DMS 273 (cell line): ENCODE measurements at regions not wholly inside any gene's neighbourhood (a gene's known extent, or its start where the extent isn't known, plus 50 kb on each side); places are given as distances from the start of the nearest gene placed in this dataset.
"Not testable (repeated sequence)": the region's sequence is repeated elsewhere in the genome, so short reads cannot be mapped to it uniquely, and the experiment has no call there.

Experiments
- DNase-seq: peaks from one replicate; lab custom pipeline; 2025; ENCODE audit not compliant: unreplicated experiment; lab: John Stamatoyannopoulos, UW

DNA sequence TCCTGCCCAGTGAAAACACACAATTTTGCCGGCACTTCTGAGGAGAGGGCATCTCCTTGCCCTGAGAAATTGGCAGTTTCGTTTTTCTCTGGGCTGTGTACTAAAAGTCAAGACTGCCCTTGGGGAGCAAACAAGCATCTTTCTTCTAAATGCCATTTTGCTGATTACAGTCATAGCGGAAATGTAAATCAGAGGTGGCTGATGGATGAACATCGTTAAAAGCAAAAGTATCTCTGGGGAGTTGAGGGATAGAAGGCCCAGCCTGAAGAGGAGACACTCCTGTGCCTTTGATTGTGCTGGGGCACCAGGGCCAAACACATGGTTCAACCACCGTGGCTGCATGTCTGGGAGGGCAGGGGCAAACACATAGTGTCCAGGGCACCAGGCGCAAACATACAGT lies 49.8 kb downstream of the ABCC12 start:
- DNase-seq, result no peak

DNA sequence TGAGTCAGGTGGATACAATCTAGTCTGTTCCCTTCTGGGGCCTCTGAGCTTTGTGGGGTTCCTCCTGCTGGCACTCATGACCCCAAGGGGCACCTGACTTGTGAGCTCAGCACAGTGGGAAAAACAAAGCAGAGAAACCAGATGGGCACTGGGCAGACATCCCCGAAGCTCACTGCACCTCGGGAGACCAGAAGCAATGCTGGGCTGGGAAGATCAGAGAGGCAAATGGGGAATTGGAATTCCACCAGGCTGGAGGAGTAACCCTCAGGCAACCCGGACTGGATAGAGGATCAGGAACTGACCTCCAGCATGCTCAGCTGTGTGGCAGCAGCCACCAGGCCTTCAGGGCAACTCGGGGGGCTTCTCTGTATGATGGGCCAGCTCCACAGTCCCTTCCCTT lies 50.3 kb downstream of the ABCC12 start:
- DNase-seq, result no peak

DNA sequence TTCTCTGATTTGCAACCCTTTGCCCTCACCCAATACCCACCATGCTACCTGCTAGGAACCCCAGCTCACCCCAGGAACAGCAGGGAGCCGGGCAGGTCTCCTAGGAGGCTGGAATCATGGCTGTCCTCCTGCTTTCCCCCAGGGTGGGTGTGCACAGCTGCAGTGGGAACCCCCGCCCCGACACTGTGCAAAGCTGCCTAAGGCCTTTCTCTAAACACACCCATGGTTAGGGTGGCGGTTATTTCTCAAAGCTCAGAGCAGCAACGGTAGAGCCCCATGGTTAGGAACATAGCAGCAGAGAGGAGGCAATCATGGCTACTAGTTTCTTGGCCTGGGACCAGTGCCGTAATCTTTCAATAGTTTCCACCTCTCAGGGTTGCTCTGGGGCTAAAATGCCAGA lies 52.2 kb downstream of the ABCC12 start:
- DNase-seq, result no peak

DNA sequence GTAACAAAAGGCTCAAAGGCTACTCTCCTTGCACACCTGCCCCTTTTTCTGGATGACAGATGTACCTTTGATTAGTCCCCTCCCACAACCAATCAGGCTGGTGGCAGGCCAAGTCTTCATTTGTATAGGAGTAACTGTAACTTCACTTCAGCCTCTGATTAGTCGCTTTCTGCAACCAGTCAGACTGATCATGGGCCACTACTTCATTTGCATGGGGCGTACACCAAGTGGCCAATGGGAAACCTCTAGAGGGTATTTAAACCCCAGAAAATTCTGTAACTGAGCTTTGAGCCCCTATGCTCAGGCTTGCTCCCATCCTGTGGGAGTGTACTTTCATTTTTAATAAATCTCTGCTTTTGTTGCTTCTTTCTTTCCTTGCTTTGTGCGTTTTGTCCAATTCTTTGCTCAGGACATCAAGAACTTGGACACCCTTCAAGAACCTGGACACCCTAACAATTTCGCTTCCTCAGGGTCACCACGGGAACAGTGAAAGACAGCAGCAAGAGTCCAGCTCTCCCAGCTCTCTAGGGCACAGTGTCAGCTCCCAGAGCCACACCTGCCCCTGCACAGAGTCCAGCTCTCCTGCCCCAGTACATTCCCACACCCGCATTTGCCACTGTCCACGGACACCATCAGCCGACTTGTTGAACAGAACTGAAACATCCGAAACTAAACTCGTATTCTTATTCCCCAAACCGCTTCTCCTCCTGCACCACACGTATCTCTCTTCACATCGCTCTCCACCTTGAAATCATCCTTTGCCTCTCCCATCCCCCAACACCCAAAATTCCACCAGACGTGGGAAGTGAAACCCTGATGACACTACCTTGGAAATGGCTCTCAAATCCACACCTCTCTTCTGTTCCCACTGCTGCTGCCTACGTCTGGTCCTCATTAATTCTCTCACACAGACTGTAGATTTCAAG lies 53.4 kb downstream of the ABCC12 start:
- DNase-seq, result peak; percentile 6

DNA sequence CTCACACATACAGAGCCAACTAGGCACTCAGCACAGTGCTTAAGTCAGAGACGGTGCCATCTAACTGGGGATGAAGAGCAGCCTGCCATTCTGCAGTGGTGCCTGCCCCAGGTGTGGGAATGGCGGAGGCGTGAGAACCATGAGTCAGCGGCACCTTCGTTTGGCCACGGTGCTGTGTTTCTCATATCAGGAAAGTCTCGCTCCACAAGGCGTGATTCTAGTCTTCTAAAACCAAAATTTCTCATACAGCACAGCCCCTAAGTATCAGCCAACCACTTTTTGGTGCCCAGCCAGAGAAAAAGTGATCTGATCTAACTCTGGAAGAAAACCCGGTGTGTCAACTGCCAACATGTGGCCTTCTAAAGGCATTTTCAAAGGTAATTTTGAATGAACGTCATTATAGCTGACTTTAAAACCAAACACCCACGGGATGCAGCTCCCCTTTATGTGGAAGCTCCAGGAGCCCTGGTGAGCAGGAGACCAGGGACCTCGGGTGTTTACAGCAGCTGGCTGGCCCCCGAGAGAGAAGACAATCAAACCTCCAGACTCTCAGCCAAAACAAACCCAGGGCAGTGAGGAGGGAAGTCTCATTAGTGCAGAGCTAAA lies 54.6 kb downstream of the ABCC12 start:
- peak; percentile 31 for DNase-seq

DNA sequence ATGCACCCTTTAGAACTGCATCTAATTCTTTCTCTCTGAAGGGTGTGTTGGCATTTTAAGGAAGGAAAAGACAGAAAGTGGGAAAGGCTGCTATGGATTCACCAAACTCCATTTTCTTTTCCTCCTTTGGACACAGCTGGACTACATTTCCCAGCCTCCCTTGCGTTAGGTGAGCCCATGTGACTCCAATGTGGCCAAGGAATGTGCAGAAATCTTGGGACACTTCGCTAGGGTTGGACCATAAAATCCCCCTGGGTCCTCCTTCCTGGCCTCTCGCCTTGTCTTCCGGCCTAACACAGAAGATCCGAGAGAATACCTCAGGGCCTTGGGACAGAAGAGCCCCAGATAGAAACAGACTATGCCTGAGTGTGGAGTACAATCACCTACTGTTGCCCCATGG lies 56.3 kb downstream of the ABCC12 start:
- DNase-seq, result peak; percentile 38

DNA sequence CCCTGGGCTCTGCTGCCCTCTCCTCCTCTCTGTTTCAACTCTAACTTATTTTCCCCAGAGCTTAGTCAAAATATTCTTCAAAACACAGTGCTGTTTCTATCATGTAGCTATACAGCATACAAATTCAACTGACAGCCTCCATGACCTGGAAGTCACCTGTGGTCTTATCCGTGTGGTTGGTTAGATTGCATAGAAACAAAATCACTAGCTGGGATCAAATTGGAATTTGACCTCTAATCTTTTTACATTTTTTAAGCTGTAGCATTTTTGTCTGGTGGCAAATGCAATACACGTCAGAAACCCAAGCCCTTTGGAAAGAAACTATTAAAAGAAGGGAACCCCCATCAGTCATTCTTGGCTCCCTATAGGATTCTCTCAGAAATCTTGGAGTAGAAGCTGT lies 57.3 kb downstream of the ABCC12 start:
- no peak for DNase-seq

DNA sequence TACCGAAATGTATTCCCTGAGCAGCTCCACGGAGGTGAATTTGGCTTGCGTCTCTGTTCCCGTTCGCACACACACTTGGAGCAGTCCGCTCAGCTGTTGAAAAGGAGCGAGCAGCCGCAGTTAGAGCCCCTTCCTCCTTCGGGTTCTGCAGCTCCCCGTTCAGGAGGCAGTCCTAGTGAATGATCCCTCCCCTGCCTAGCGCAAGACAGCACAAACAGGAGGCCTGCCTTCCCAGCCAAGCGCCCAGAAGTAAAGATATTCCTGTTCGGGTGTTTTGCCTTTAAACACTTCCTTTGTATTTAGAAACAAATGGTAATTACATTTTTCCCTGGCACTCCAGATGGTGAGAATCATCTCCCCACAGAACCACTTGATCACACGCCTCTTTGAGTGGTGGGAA lies 64.7 kb downstream of the ABCC12 start:
- DNase-seq, result peak; percentile 44

DNA sequence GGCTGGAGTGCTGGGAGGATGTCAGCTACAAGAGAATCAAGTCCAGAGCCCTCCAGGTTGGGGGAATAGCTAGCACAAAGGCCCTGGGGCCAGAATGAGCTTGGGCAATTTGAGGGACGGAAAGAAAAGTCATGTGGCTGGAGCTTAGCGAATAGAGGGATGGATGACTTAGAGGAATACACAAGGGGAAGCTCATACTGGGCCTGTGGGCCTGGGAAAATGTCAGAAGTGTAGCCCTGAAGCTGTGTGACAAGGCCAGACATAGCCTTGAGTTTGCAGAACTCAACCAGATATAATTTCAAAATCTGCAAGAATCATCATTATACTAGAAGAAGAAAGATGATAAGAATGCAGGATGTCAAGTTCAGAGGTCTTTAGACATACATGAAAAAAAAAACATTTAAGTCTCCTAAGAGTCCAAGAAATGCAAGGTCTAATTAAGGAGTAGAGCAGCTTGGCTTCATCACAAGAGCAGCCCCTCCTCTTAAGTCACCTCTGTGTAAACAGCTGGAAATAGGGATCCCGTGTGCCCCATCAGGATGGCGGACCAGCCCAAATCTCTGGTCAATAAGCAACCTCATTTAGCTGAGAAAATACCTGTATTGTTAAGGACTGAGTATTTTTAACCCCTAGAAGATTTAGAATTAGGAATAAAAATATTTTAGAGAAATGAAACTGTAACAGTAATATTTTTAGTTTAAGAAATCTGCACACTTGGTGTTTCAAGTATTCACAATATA lies 66.6 kb downstream of the ABCC12 start:
- DNase-seq, result no peak

DNA sequence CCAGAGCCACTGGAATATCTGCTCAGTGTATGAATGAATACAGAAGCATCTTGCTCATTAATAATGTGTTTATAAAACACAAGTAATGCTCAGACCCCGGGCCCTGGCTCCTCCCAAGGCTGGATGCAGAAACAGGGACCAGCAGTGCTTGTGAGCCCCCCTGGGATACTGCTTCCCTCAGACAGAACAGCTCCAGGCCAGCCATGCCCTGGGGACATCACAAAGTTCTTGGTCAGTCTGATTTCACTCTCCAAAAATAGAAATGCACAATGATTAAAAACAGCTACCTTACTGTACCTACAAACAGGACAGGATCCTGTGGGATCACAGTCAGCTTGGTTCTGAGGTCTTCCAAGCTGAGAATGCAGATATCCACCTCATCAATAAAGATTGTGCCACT lies 68.2 kb downstream of the ABCC12 start:
- DNase-seq, result no peak

DNA sequence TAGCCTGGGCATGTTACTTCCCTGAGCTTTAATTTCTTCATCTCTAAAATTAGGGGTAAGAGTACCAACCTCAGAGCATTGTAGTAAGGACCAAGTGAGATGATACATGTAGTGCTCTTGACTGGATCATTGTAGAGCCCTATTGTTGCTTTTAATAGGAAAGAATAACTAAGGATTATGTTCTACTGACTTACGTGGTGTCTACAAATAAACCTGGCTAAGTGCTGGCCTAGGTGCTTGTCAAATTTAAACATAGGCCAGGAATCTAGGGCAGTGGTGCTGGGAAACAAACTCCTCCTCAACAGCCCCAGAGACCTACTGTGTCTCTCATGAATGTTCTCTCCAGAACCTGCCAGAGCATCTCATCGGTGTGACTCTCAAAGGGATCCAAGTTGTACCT lies 69.4 kb downstream of the ABCC12 start:
- no peak for DNase-seq

DNA sequence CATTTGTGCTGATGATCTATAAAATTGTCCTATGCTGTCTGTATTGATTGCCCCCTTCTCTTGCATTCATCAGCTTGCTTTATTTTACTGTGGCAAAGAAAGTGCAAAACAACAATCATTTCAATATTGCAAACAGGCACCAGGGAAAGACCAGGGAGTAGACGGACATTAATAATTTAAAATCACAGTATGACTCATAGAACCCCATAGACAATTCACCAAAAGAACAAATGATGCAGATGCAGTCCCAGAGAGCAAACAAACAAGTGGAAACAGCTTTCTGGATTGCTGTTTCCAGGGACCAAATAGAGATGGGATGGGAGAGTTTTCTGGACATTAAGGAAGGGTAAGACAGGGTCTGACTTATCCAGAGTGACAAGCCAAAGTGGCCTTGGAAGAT lies 70.1 kb downstream of the ABCC12 start:
- no peak for DNase-seq

DNA sequence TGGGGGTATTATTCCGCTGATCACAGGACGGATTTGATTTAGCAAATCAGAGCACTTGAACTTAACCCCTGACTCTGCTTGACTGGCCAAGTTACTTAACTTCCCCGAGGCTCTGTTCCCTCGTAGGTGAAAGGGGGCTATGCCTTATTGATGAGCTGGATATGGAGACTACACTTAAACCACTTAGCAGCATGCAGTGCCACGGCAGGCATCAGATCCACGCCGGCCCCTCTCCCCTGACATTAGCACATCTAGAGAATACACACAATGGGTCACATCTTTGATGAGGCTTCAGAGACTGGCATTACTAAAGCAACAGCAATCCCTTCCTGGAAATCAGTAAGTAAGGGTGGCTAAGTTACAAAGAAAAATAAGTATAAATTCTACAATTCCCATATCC lies 71.0 kb downstream of the ABCC12 start:
- DNase-seq, result no peak

DNA sequence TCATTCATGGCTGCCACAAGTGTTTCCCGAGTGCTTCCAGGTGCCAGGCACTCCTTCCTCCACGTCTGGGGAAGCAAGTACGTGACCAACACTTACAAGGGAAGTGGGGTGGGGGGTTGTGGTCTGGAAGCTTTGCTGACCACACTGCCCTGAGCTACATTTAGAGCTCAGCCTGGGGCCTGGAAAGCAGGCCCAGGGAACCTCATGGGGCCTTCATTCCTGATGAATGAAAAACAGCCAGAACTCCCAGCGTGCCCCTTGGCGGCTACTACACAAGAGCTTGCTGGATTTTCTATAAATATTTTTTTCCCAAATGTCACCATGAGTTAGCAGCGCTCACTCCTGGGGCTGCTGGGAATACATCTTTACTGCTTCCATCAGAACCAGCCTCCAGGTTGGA lies 73.3 kb downstream of the ABCC12 start:
- DNase-seq, result no peak

DNA sequence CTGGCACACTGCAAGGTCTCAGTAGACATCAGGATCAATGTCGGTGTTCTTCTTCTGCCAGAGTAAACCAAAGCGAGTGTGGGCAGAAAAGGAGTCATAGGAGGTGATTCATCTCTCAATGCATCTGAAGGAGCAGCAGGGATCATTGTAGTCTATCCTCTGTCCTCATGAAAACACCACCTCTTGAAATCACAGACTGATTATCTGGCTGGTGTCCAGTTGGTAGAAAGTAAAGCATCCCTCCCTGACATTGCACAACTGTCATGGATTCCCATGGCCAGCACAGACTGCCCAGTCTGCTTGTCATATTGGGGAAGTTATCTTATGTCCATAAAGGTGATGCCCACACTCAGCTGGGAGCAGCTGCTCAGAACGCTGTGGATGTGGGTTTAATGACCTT lies 74.1 kb downstream of the ABCC12 start:
- no peak for DNase-seq

DNA sequence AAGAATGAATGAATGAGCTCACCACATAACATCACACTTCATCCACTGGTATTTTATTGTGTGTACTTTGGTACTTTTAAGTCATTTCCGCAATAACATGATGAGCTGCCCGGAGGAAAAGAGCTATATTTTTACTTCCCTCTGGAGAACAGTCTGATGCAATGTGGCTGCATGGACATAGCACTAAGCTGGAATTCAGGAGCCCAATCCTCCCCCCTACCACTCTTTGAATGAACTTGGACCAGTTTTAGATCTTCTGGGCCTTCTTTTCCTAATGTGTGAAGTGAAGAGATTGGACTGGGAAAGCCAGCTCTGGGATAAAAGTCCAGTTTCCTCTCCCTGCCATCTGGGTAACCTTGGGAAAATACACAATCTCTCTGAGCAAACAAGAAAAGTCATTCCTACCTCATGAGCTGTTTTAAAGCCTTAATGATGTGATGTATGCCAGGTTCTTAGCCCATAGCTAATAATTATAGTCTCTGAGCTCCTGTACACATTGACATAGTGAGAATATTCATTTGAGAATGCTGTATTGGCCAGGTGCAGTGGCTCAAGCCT lies 79.3 kb downstream of the ABCC12 start:
- no peak for DNase-seq

DNA sequence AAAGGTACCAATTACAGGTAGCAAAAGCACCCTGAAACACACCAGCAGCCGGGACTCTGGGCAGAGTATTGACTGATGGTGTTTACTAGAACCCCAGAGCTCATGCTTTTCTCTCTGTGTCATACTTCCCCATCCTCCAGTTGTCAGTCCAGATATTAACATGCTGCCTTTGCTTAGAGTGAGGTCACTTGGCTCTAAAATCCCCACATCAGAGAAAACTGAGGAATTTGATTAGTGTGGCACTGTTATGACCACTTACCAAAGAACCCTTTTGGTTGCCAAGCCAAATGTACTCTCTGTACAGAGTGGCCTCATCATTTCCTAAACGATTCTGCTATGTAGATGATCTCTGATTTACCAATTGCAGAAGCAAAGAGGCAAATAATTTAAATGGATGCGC lies 80.4 kb downstream of the ABCC12 start:
- DNase-seq, result no peak

DNA sequence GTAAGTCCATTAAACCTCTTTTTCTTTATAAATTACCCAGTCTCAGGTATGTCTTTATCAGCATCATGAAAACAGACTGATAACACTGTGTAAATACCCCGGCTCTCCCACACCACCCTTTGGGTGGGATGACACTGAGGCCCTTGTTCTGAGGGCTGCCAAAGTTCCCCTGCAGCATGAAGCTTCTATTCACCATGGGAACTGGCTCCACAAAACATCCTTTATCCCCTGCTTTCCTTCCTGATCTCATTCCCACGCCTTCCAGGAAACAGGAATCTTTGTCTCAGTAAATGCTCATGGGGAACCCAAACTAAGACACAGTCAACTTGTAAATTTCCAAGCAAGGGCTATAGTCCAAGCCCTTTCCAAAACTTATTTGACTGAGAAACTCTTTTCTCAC lies 88.4 kb downstream of the ABCC12 start:
- DNase-seq, result no peak

DNA sequence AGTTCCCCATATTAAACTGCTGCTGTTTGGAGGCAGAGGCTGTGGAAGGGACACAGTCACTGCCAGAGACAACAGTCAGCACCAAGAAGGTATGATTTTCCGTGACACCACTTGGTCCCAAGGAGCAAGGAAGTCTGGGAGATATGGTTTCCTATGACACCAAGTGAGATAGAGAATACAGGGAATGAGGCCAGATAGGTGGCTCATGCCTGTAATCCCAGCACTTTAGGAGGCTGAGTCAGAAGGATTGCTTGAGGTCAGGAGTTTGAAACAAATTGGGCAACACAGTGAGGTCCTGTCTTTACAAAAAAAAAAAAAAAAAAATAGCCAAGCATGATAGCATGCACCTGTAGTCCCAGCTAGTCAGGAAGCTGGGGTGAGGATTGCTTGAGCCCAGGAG lies 90.8 kb downstream of the ABCC12 start:
- DNase-seq, result no peak

DNA sequence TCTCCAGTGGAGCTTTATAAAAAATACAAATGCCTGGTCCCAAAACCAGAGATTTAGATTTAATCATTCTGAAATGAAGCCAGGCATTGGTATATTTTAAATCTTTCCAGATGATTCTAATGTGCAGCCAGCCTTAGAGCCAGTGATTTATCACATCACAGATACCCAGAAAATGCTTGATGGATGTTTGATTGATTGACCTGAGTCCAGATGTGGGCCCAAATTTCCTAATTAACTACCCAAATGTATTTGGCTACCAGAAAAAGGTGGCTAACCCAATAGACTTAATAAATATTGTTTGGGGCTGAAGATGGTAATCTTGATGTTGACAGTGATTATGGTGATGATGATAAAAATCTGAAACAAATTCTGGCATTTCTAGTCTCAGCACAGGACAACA lies 93.1 kb downstream of the ABCC12 start:
- no peak for DNase-seq

DNA sequence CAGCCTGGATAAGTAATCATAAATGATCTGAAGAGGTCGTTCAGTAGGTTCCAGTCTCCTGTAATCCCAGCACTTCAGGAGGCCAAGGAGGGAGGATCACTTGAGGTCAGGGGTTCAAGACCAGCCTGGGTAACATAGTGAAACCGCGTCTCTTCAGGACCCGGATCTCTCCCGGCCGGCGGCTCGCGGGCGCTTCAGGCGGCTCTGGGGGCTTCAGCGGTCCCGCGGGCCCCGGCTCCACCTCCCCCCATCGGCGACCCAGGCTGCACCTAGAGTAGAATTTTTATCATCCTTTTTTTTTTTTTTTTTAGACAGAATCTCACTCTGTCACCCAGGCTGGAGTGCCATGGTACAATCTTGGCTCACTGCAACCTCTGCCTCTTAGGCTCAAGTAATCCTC lies 95.9 kb downstream of the ABCC12 start:
- no peak for DNase-seq

DNA sequence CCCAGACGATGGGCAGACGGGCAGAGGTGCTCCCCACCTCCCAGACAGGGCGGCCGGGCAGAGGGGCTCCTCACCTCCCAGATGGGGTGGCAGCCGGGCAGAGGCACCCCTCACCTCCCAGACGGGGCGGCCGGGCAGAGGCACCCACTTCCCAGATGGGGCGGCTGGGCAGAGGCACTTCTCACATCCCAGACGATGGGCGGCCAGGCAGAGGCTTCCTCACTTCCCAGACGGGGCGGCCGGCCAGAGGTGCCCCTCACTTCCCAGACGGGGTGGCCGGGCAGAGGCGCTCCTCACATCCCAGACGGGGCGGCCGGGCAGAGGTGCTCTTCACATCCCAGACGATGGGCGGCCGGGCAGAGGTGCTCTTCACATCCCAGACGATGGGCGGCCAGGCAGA lies 96.6 kb downstream of the ABCC12 start:
- not testable (repeated sequence) for DNase-seq
